ENCODE measurements at regions not wholly inside any gene's neighbourhood (a gene's known extent, or its start where the extent isn't known, plus 50 kb on each side); places are given as distances from the start of the nearest gene placed in this dataset.

DNA sequence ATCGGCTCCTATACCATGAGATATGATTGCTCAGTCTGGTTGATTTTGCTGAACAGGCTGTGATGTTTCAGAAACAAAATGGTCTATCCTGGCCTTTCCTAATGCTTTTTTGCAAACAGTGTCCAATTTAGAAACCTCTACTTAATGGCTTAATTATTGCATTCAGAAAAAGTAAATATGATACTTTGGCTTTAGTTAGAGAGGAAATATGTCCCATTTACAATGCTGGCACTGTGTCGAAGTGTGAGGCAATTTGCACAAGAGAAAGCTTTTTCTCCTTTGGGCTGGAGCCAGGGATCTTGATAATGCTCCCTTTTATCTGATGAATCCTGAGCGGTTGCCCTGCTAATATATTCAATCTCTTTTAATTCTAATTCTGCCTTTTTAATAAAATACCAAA is 418.9 kb downstream of the EPHA4 start:
- Histone ChIP-seq H3K23ac (ENCODE audit: low read depth, low read length, poor library complexity) (no peak overlapping the region), H2AK5ac (ENCODE audit: low read depth, low read length) (no peak overlapping the region), H2BK12ac (ENCODE audit: low read length) (no peak overlapping the region), H3K9ac (ENCODE audit: low read depth, low read length, poor library complexity) (no peak overlapping the region), H3K4ac (ENCODE audit: low read length) (no peak overlapping the region), H3K79me1 (ENCODE audit: low read depth, low read length) (no peaks in the 10 kb centered on the region), H3K14ac (ENCODE audit: low read length) (no peak overlapping the region), H3K27ac (replicated peaks; ENCODE audit: low read length) (no peak overlapping the region), H3K4me2 (ENCODE audit: insufficient read depth, low read length, poor library complexity, severe bottlenecking) (no peak overlapping the region), H3K4me3 (ENCODE audit: low read length in 2 of 2) (no peak overlapping the region), H2BK15ac (ENCODE audit: low read length) (no peak overlapping the region), H4K91ac (ENCODE audit: low read depth, low read length, poor library complexity) (no peak overlapping the region), H3K36me3 (replicated peaks in 1 of 2; ENCODE audit: control insufficient read depth in 2 of 2, insufficient read depth in 2 of 2, low read length in 2 of 2) (no peaks in the 10 kb centered on the region), H3K4me1 (ENCODE audit: control insufficient read depth in 2 of 2, insufficient read depth in 1 of 2, low read depth in 1 of 2, low read length in 2 of 2) (peaks cover 0 to 2% of the 10 kb centered on the region in 2 donors), H2BK120ac (ENCODE audit: low read depth, low read length) (no peak overlapping the region), H2BK5ac (ENCODE audit: low read length) (no peak overlapping the region), H4K8ac (ENCODE audit: low read depth, low read length) (no peak overlapping the region), H2AFZ (ENCODE audit: low read length) (no peak overlapping the region), H3K9me3 (replicated peaks in 1 of 2; ENCODE audit: control insufficient read depth in 2 of 2, insufficient read depth in 1 of 2, low read depth in 1 of 2, low read length in 2 of 2) (no peaks in the 10 kb centered on the region), H3K27me3 (ENCODE audit: control insufficient read depth in 3 of 3, insufficient read depth in 3 of 3, low read depth in 1 of 3, low read length in 3 of 3) (no peaks in the 10 kb centered on the region), H3K18ac (ENCODE audit: low read length) (no peak overlapping the region)
- no CpG with 5 or more reads among the region's 3 CpGs for WGBS, 2 donors (ENCODE audit: extremely low coverage in 2 of 2, insufficient read length in 2 of 2, insufficient replicate concordance in 1 of 2)
- DNase-seq (ENCODE audit: low spot score), result no peak

DNA sequence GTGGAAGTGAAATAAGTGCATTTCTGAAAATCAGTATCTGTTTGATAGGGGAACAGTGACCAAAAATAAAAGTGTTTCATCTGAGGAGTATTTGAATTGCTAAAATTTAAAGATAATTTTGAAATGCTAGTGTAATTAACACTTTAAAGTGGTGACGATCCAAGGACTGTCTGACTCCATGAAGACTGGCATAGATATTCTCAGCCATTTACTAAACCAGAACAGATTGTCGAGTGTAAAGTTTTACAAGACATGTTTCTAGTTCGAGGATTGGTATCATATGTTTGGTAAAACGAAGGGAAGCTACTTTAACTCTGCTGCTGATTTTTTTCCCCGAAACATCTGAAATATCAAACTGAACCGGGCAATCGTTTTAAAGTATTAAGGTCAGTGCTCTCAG is 417.9 kb downstream of the EPHA4 start:
- no peak overlapping the region for H3K14ac ChIP-seq (ENCODE audit: low read length)
- H3K79me1 ChIP-seq (ENCODE audit: low read depth, low read length), result no peaks in the 10 kb centered on the region
- peaks cover 0 to 2% of the 10 kb centered on the region in 2 donors for H3K4me1 ChIP-seq (ENCODE audit: control insufficient read depth in 2 of 2, insufficient read depth in 1 of 2, low read depth in 1 of 2, low read length in 2 of 2)
- no peak overlapping the region for H2AK5ac ChIP-seq (ENCODE audit: low read depth, low read length)
- no peak overlapping the region for H3K4me3 ChIP-seq (ENCODE audit: low read length in 2 of 2)
- H3K9me3 ChIP-seq (replicated peaks in 1 of 2; ENCODE audit: control insufficient read depth in 2 of 2, insufficient read depth in 1 of 2, low read depth in 1 of 2, low read length in 2 of 2), result no peaks in the 10 kb centered on the region
- H3K27ac ChIP-seq (replicated peaks; ENCODE audit: low read length), result no peak overlapping the region
- H2BK15ac ChIP-seq (ENCODE audit: low read length), result no peak overlapping the region
- no CpG with 5 or more reads among the region's 7 CpGs for WGBS, 2 donors (ENCODE audit: extremely low coverage in 2 of 2, insufficient read length in 2 of 2, insufficient replicate concordance in 1 of 2)
- no peak overlapping the region for H3K23ac ChIP-seq (ENCODE audit: low read depth, low read length, poor library complexity)
- H3K18ac ChIP-seq (ENCODE audit: low read length), result no peak overlapping the region
- no peak for DNase-seq (ENCODE audit: low spot score)
- no peak overlapping the region for H4K91ac ChIP-seq (ENCODE audit: low read depth, low read length, poor library complexity)
- no peak overlapping the region for H3K4me2 ChIP-seq (ENCODE audit: insufficient read depth, low read length, poor library complexity, severe bottlenecking)
- no peak overlapping the region for H4K8ac ChIP-seq (ENCODE audit: low read depth, low read length)
- no peak overlapping the region for H3K9ac ChIP-seq (ENCODE audit: low read depth, low read length, poor library complexity)
- H2BK12ac ChIP-seq (ENCODE audit: low read length), result no peak overlapping the region
- H2BK120ac ChIP-seq (ENCODE audit: low read depth, low read length), result no peak overlapping the region
- H2AFZ ChIP-seq (ENCODE audit: low read length), result no peak overlapping the region
- H2BK5ac ChIP-seq (ENCODE audit: low read length), result no peak overlapping the region
- no peak overlapping the region for H3K4ac ChIP-seq (ENCODE audit: low read length)
- no peaks in the 10 kb centered on the region for H3K36me3 ChIP-seq (replicated peaks in 1 of 2; ENCODE audit: control insufficient read depth in 2 of 2, insufficient read depth in 2 of 2, low read length in 2 of 2)
- H3K27me3 ChIP-seq (ENCODE audit: control insufficient read depth in 3 of 3, insufficient read depth in 3 of 3, low read depth in 1 of 3, low read length in 3 of 3), result no peaks in the 10 kb centered on the region

DNA sequence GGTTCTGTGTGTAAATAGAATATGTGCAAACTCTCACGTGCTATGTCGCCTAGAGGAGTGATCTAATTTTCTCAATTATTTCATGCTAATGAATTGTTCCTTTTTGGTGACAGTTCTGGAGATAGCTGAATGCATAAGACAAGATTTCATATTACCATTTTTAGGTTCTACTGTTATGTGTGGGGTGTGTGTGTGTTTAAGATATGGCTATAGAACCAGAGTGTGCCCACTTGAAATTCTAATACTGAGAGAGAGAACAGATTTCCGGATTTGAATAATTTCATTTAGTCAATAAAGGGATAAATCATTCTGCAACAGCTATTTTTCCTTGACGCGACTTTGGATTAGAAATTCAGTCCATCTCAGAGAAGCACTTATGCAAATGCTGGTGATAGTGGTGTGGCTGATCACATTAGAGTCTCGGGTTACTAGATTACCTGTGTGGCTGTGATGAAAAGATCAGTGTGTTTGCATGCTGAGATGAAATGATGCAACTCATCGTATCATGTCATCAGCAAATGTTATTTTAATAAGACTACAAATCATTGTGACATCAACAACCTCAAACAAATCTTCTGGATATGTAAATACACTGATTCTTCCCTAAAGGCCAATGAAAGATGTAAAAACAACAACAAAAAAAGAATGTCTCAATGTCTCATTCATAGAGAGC is 415.9 kb downstream of the EPHA4 start:
- no peaks in the 10 kb centered on the region for H3K36me3 ChIP-seq (replicated peaks in 1 of 2; ENCODE audit: control insufficient read depth in 2 of 2, insufficient read depth in 2 of 2, low read length in 2 of 2)
- H3K18ac ChIP-seq (ENCODE audit: low read length), result no peak overlapping the region
- H3K4me2 ChIP-seq (ENCODE audit: insufficient read depth, low read length, poor library complexity, severe bottlenecking), result no peak overlapping the region
- H3K27ac ChIP-seq (replicated peaks; ENCODE audit: low read length), result no peak overlapping the region
- H3K4ac ChIP-seq (ENCODE audit: low read length), result no peak overlapping the region
- no peak overlapping the region for H3K14ac ChIP-seq (ENCODE audit: low read length)
- H2BK15ac ChIP-seq (ENCODE audit: low read length), result no peak overlapping the region
- no peak overlapping the region for H3K9ac ChIP-seq (ENCODE audit: low read depth, low read length, poor library complexity)
- H3K4me3 ChIP-seq (ENCODE audit: low read length in 2 of 2), result no peak overlapping the region
- no peak overlapping the region for H4K8ac ChIP-seq (ENCODE audit: low read depth, low read length)
- no peak overlapping the region for H2BK120ac ChIP-seq (ENCODE audit: low read depth, low read length)
- no peaks in the 10 kb centered on the region for H3K9me3 ChIP-seq (replicated peaks in 1 of 2; ENCODE audit: control insufficient read depth in 2 of 2, insufficient read depth in 1 of 2, low read depth in 1 of 2, low read length in 2 of 2)
- H3K27me3 ChIP-seq (ENCODE audit: control insufficient read depth in 3 of 3, insufficient read depth in 3 of 3, low read depth in 1 of 3, low read length in 3 of 3), result no peaks in the 10 kb centered on the region
- H2AK5ac ChIP-seq (ENCODE audit: low read depth, low read length), result no peak overlapping the region
- no peak overlapping the region for H3K23ac ChIP-seq (ENCODE audit: low read depth, low read length, poor library complexity)
- no peak overlapping the region for H4K91ac ChIP-seq (ENCODE audit: low read depth, low read length, poor library complexity)
- H3K4me1 ChIP-seq (ENCODE audit: control insufficient read depth in 2 of 2, insufficient read depth in 1 of 2, low read depth in 1 of 2, low read length in 2 of 2), result peaks cover 0 to 2% of the 10 kb centered on the region in 2 donors
- no peak overlapping the region for H2BK5ac ChIP-seq (ENCODE audit: low read length)
- no peak overlapping the region for H2BK12ac ChIP-seq (ENCODE audit: low read length)
- no peak for DNase-seq (ENCODE audit: low spot score)
- no CpG with 5 or more reads among the region's 7 CpGs for WGBS, 2 donors (ENCODE audit: extremely low coverage in 2 of 2, insufficient read length in 2 of 2, insufficient replicate concordance in 1 of 2)
- no peak overlapping the region for H2AFZ ChIP-seq (ENCODE audit: low read length)
- H3K79me1 ChIP-seq (ENCODE audit: low read depth, low read length), result no peaks in the 10 kb centered on the region

DNA sequence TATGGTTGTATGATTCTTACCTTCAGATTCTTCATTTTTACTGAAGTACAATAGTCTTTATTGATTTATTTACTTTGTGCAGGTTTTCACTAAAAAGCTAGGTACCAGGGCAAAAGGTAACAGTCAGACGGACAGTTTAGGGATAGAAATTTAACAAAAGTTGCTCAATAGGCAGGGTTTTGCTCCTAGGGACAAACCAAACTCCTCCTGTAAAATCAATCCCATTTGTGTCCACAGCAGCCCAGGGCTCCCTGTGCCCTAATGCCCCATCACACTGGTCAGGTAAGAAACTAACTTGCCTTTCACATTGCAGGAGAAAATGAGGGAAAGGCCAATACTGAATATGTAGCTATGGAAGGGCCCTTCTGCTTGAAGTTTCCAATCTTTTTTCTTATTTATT is 410.9 kb downstream of the EPHA4 start:
- Histone ChIP-seq H2BK15ac (ENCODE audit: low read length) (no peak overlapping the region), H3K79me1 (ENCODE audit: low read depth, low read length) (no peaks in the 10 kb centered on the region), H3K27ac (replicated peaks; ENCODE audit: low read length) (no peak overlapping the region), H3K23ac (ENCODE audit: low read depth, low read length, poor library complexity) (no peak overlapping the region), H2AFZ (ENCODE audit: low read length) (no peak overlapping the region), H3K14ac (ENCODE audit: low read length) (no peak overlapping the region), H3K27me3 (ENCODE audit: control insufficient read depth in 3 of 3, insufficient read depth in 3 of 3, low read depth in 1 of 3, low read length in 3 of 3) (no peaks in the 10 kb centered on the region), H2AK5ac (ENCODE audit: low read depth, low read length) (no peak overlapping the region), H4K91ac (ENCODE audit: low read depth, low read length, poor library complexity) (no peak overlapping the region), H2BK12ac (ENCODE audit: low read length) (no peak overlapping the region), H3K36me3 (replicated peaks in 1 of 2; ENCODE audit: control insufficient read depth in 2 of 2, insufficient read depth in 2 of 2, low read length in 2 of 2) (no peaks in the 10 kb centered on the region), H3K4me1 (ENCODE audit: control insufficient read depth in 2 of 2, insufficient read depth in 1 of 2, low read depth in 1 of 2, low read length in 2 of 2) (peaks cover 0 to 7% of the 10 kb centered on the region in 2 donors), H3K9me3 (replicated peaks in 1 of 2; ENCODE audit: control insufficient read depth in 2 of 2, insufficient read depth in 1 of 2, low read depth in 1 of 2, low read length in 2 of 2) (no peaks in the 10 kb centered on the region), H2BK120ac (ENCODE audit: low read depth, low read length) (no peak overlapping the region), H3K18ac (ENCODE audit: low read length) (no peak overlapping the region), H4K8ac (ENCODE audit: low read depth, low read length) (no peak overlapping the region), H3K4me2 (ENCODE audit: insufficient read depth, low read length, poor library complexity, severe bottlenecking) (no peak overlapping the region), H3K4ac (ENCODE audit: low read length) (no peak overlapping the region), H3K9ac (ENCODE audit: low read depth, low read length, poor library complexity) (no peak overlapping the region), H2BK5ac (ENCODE audit: low read length) (no peak overlapping the region), H3K4me3 (ENCODE audit: low read length in 2 of 2) (no peak overlapping the region)
- WGBS, 2 donors (ENCODE audit: extremely low coverage in 2 of 2, insufficient read length in 2 of 2, insufficient replicate concordance in 1 of 2), result no CpG with 5 or more reads among the region's 1 CpG
- DNase-seq (ENCODE audit: low spot score), result no peak

Data from neuronal stem cell (in vitro differentiated cells).